Smooth muscle cell (in vitro differentiated cells): ENCODE measurements at regions not wholly inside any gene's neighbourhood (a gene's known extent, or its start where the extent isn't known, plus 50 kb on each side); places are given as distances from the start of the nearest gene placed in this dataset.

Experiments used
- DNase-seq: peaks from one replicate; lab custom pipeline; 2025; ENCODE audit not compliant: unreplicated experiment; lab: John Stamatoyannopoulos, UW
- H2AFZ ChIP-seq: fragments of 200-600 bp; sonication (generic); 2 replicates; pipeline ENCODE4 v1.6.0; 2016; ENCODE audit warnings: antibody characterized with exemption, low read depth, mild to moderate bottlenecking
- H3F3A ChIP-seq: fragments of 200-600 bp; sonication (generic); 2 replicates; pipeline ENCODE4 v1.6.0; 2017; ENCODE audit warnings: antibody characterized with exemption, low read depth
- H3K27ac ChIP-seq: fragments of 200-600 bp; sonication (generic); 2 replicates; pipeline ENCODE4 v1.5.1; 2016; ENCODE audit warnings: low read depth, mild to moderate bottlenecking
- H3K27me3 ChIP-seq: fragments of 200-600 bp; sonication (generic); 2 replicates; pipeline ENCODE4 v1.6.1; 2016; ENCODE audit warnings: low read depth, mild to moderate bottlenecking
- H3K36me3 ChIP-seq: fragments of 200-600 bp; sonication (generic); 2 replicates; pipeline ENCODE4 v1.5.1; 2016; ENCODE audit warnings: low read depth
- H3K4me1 ChIP-seq: fragments of 200-600 bp; sonication (generic); 2 replicates; pipeline ENCODE4 v1.5.1; 2016; ENCODE audit warnings: low read depth
- H3K4me2 ChIP-seq: fragments of 200-600 bp; sonication (generic); 2 replicates; pipeline ENCODE4 v1.6.0; 2016; ENCODE audit warnings: mild to moderate bottlenecking
- H3K4me3 ChIP-seq: fragments of 200-600 bp; sonication (generic); 2 replicates; pipeline ENCODE4 v1.5.1; 2016; ENCODE audit warnings: mild to moderate bottlenecking
- H3K79me2 ChIP-seq: fragments of 200-600 bp; sonication (generic); 2 replicates; pipeline ENCODE4 v1.6.0; 2016; ENCODE audit warnings: low read depth, mild to moderate bottlenecking
- H3K9ac ChIP-seq: fragments of 200-600 bp; sonication (generic); 2 replicates; pipeline ENCODE4 v1.6.0; 2016; ENCODE audit warnings: low read depth
- H3K9me3 ChIP-seq: fragments of 200-600 bp; sonication (generic); replicated peaks from 2 replicates; pipeline ENCODE4 v1.5.1; 2016; ENCODE audit warnings: low read depth
- H4K20me1 ChIP-seq: fragments of 200-600 bp; sonication (generic); 2 replicates; pipeline ENCODE4 v1.6.0; 2016; ENCODE audit warnings: low read depth
- CTCF ChIP-seq: fragments of 200-600 bp; sonication (generic); IDR thresholded peaks from 2 replicates; pipeline ENCODE4 v1.5.1; 2017; ENCODE audit warnings: borderline replicate concordance, mild to moderate bottlenecking, antibody characterized with exemption; ENCODE audit not compliant: insufficient read depth, poor library complexity, severe bottlenecking
- WGBS: methylation state at CpG from one replicate; pipeline ENCODE4 v1.1.7; 2016; ENCODE audit warnings: low lambda C conversion rate; 5-methylcytosine and 5-hydroxymethylcytosine counted together

GRCh38 chr13:83325125-83325853 lies 557.0 kb downstream of the SLITRK1 start:
- Histone ChIP-seq H3K9me3 (no peaks in the 10 kb centered on the region), H3K4me3 (no peak overlapping the region), H3K4me1 (no peaks in the 10 kb centered on the region), H3F3A (no peaks in the 10 kb centered on the region), H3K9ac (no peak overlapping the region), H3K36me3 (no peaks in the 10 kb centered on the region), H3K27me3 (no peaks in the 10 kb centered on the region), H3K27ac (peak overlapping the region; percentile 6), H2AFZ (no peak overlapping the region), H4K20me1 (no peaks in the 10 kb centered on the region), H3K4me2 (no peak overlapping the region), H3K79me2 (no peaks in the 10 kb centered on the region)
- DNase-seq = no peak
- 73% methylated on average over 2 of the region's 2 CpGs for WGBS
- no peak for TF ChIP-seq CTCF

GRCh38 chr13:83311886-83312577 lies 570.2 kb downstream of the SLITRK1 start:
- Histone ChIP-seq H4K20me1 (no peaks in the 10 kb centered on the region), H3K4me2 (no peak overlapping the region), H3K9me3 (no peaks in the 10 kb centered on the region), H3K27me3 (no peaks in the 10 kb centered on the region), H3K4me1 (no peaks in the 10 kb centered on the region), H3K27ac (no peak overlapping the region), H3K9ac (no peak overlapping the region), H3F3A (no peaks in the 10 kb centered on the region), H3K4me3 (no peak overlapping the region), H2AFZ (no peak overlapping the region), H3K79me2 (no peaks in the 10 kb centered on the region), H3K36me3 (no peaks in the 10 kb centered on the region)
- no peak for DNase-seq
- 55% methylated on average over 2 of the region's 2 CpGs for WGBS
- TF ChIP-seq CTCF = no peak

- H3K27ac ChIP-seq = no peak overlapping the region
- H3K4me3 ChIP-seq = no peak overlapping the region
- H3K9me3 ChIP-seq = no peaks in the 10 kb centered on the region
- H3K27me3 ChIP-seq = no peaks in the 10 kb centered on the region
- H3K4me2 ChIP-seq = no peak overlapping the region
- no peaks in the 10 kb centered on the region for H3K36me3 ChIP-seq
- TF ChIP-seq CTCF = no peak
- H4K20me1 ChIP-seq = no peaks in the 10 kb centered on the region
- no peaks in the 10 kb centered on the region for H3K79me2 ChIP-seq
- no peaks in the 10 kb centered on the region for H3F3A ChIP-seq
- DNase-seq = no peak
- H3K9ac ChIP-seq = no peak overlapping the region
- H3K4me1 ChIP-seq = no peaks in the 10 kb centered on the region
- WGBS = 93% methylated on average over 1 of the region's 1 CpG
- no peak overlapping the region for H2AFZ ChIP-seq
Measured at GRCh38 chr13:83298617-83299016, 583.7 kb downstream of the SLITRK1 start.
